Astrocyte (in vitro differentiated cells and primary cell): ENCODE measurements at regions not wholly inside any gene's neighbourhood (a gene's known extent, or its start where the extent isn't known, plus 50 kb on each side); places are given as distances from the start of the nearest gene placed in this dataset.

Source experiments
- EZH2 ChIP-seq: IDR thresholded peaks from 2 replicates; pipeline ENCODE4 v1.6.1; 2012; ENCODE audit warnings: mild to moderate bottlenecking, low read length, inconsistent platforms; ENCODE audit not compliant: insufficient read depth
- TF ChIP-seq, protein P1 (sequence below): IDR thresholded peaks from 2 replicates; pipeline ENCODE4 v1.5.1; 2011; ENCODE audit warnings: low read depth, mild to moderate bottlenecking, inconsistent platforms, low read length, moderate library complexity; ENCODE audit not compliant: insufficient read depth

- TF ChIP-seq, protein P1, sequence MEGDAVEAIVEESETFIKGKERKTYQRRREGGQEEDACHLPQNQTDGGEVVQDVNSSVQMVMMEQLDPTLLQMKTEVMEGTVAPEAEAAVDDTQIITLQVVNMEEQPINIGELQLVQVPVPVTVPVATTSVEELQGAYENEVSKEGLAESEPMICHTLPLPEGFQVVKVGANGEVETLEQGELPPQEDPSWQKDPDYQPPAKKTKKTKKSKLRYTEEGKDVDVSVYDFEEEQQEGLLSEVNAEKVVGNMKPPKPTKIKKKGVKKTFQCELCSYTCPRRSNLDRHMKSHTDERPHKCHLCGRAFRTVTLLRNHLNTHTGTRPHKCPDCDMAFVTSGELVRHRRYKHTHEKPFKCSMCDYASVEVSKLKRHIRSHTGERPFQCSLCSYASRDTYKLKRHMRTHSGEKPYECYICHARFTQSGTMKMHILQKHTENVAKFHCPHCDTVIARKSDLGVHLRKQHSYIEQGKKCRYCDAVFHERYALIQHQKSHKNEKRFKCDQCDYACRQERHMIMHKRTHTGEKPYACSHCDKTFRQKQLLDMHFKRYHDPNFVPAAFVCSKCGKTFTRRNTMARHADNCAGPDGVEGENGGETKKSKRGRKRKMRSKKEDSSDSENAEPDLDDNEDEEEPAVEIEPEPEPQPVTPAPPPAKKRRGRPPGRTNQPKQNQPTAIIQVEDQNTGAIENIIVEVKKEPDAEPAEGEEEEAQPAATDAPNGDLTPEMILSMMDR = no peak
- TF ChIP-seq EZH2 = no peak
Measured at GRCh38 chr7:93711926-93712325, 137.4 kb upstream of the CALCR start.
